ENCODE measurements at regions not wholly inside any gene's neighbourhood (a gene's known extent, or its start where the extent isn't known, plus 50 kb on each side); places are given as distances from the start of the nearest gene placed in this dataset.
"Not testable (repeated sequence)": the region's sequence is repeated elsewhere in the genome, so short reads cannot be mapped to it uniquely, and the experiment has no call there.

DNA sequence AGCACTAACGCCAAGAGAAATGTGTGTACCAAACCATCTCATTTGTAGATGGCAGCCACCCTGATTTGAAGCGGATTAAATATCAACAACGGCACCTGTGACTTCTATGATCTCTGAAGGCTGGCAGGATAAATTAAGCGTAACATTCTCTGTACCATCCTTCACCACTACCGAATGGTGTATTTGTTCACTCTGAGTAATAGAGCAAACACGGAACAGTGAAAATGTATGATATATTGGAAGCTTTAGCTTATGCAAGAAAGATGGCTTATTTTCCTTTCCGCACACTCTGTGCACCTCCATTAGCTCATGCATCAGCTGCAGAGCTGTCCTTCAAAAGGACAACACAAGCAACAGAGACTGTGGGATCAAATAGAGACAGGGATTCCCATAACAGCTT is 431.1 kb downstream of the PRELID2 start:
- in situ Hi-C loops (cut with MboI; ENCODE audit: low sequenced_read_pairs, unreplicated experiment) = no loop called here

DNA sequence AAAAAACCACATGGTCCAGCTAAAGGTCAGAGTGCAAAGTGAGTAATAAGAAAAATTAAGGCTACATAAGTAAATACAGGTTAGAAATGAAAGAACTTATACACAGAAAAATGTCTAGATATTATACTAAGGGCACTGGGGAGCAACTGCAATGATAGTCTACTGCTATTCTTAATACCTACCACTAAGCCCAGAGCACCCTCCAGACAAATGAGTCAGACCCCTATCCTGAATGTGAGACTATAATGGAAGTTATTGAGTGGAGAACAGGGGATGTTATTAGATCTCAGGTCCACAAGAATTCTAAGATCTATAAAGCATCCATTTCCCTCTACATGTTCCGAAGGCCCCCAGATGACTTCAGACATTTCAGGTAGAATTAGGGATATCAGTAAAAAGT is 438.3 kb downstream of the PRELID2 start:
- in situ Hi-C loops (cut with MboI; ENCODE audit: low sequenced_read_pairs, unreplicated experiment) = no loop called here
- DNase-seq (ENCODE audit: low spot score) = no peak
- TF ChIP-seq, protein P1, sequence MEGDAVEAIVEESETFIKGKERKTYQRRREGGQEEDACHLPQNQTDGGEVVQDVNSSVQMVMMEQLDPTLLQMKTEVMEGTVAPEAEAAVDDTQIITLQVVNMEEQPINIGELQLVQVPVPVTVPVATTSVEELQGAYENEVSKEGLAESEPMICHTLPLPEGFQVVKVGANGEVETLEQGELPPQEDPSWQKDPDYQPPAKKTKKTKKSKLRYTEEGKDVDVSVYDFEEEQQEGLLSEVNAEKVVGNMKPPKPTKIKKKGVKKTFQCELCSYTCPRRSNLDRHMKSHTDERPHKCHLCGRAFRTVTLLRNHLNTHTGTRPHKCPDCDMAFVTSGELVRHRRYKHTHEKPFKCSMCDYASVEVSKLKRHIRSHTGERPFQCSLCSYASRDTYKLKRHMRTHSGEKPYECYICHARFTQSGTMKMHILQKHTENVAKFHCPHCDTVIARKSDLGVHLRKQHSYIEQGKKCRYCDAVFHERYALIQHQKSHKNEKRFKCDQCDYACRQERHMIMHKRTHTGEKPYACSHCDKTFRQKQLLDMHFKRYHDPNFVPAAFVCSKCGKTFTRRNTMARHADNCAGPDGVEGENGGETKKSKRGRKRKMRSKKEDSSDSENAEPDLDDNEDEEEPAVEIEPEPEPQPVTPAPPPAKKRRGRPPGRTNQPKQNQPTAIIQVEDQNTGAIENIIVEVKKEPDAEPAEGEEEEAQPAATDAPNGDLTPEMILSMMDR (IDR thresholded peaks at IDR 0.05; ENCODE audit: borderline replicate concordance, control extremely low read depth, extremely low read depth, insufficient read depth, missing control alignments) = no peak

More for the DNA sequence above, 431.1 kb downstream of the PRELID2 start:
- TF ChIP-seq, protein P1 (IDR thresholded peaks at IDR 0.05; ENCODE audit: borderline replicate concordance, control extremely low read depth, extremely low read depth, insufficient read depth, missing control alignments) = no peak
- DNase-seq (ENCODE audit: low spot score) = no peak

DNA sequence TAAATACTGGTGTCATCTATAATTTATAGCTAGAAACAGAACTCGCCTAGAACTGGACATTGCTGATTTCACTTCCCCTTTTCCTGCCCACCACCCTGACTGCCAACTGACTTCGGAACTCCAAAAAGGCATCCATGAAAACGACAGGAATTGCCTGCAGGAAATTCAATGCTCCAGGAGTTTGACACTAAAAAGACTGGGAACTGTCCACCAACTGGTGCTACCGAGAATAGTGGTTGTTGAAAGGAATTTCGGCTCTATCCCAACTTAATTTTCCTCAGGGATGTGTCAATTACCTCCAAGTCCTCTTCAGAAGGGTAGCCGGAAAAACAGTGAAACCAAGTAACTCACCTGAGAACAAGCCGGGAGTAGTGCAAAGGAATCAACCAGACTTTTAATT is 440.0 kb downstream of the PRELID2 start:
- in situ Hi-C loops (cut with MboI; ENCODE audit: low sequenced_read_pairs, unreplicated experiment); DNase-seq (ENCODE audit: low spot score): not testable (repeated sequence)

DNA sequence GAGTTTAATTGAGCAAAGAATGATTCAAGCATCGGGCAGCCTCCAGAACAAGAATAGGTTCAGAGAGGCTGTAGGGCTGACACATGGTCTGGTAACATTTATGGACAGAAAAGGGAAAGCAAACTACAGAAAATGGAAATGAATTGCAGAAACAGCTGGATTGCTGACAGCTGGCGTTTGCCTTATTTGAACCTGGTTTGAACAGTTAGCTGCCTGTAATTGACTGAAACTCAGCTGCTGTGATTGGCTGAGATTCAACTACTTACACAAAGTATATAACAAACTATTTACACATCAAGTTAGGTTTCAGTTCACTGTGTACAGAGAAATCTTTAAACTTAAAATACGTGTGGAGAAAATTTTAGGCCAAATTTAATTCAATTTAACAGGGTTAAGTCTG is 441.7 kb downstream of the PRELID2 start:
- in situ Hi-C loops (cut with MboI; ENCODE audit: low sequenced_read_pairs, unreplicated experiment) = no loop called here
- TF ChIP-seq, protein P1 (IDR thresholded peaks at IDR 0.05; ENCODE audit: borderline replicate concordance, control extremely low read depth, extremely low read depth, insufficient read depth, missing control alignments) = no peak
- no peak for DNase-seq (ENCODE audit: low spot score)

DNA sequence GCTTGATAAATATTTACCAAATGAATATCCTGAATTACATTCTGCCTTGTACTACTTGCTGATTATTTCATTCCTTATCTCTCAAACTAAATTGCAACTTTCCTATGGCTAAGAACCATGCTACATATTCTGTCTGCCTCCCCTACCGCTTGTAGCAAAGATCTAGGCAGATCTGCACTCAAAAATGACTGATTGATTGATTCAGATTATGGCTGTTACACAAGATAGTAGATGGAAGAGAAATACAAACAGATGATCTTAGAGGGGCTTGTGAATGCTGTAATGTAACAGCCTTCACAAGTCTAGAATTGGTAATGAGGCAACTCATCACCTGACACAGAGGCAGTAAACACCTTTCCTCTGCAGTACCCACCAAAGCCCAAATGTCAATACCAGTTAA is 446.1 kb downstream of the PRELID2 start:
- DNase-seq (ENCODE audit: low spot score) = no peak
- in situ Hi-C loops (cut with MboI; ENCODE audit: low sequenced_read_pairs, unreplicated experiment) = no loop called here
- TF ChIP-seq, protein P1 (IDR thresholded peaks at IDR 0.05; ENCODE audit: borderline replicate concordance, control extremely low read depth, extremely low read depth, insufficient read depth, missing control alignments) = no peak

DNA sequence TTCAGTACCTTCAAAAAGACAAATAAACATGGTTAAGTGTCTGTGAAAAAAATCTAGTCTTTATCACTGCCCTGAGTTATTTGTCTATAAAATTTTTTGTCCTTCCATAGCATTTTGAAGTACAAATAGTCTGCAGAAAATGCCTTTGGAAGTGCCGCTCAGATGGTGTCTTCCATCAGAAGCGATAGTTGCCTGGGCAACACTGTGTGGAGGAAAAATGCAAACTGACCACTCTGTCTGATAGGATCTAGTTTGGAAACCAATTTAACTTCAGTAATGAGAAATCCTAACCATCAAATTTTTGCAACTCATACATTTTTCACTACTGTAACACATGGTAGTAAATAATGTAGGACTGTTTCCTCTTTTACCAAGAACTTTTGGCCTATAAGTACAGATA is 449.9 kb downstream of the PRELID2 start:
- in situ Hi-C loops (cut with MboI; ENCODE audit: low sequenced_read_pairs, unreplicated experiment) = no loop called here
- TF ChIP-seq, protein P1 (IDR thresholded peaks at IDR 0.05; ENCODE audit: borderline replicate concordance, control extremely low read depth, extremely low read depth, insufficient read depth, missing control alignments) = no peak
- DNase-seq (ENCODE audit: low spot score) = no peak

DNA sequence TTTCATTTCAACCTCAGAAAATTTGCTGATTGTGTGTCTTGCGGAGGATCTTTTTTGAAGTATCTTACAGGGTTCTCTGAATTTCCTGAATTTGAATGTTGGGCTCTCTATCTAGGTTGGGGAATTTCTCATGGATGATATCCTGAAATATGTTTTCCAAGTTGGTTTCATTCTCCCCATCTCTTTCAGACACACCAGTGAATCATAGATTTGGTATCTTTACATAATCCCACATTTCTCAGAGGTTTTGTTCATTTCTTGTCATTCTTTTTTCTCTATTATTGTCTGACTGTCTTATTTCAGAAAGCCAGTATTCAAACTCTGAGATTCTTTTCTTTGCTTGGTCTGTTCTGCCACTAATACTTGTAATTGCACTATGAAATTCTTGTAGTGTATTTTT is 456.9 kb downstream of the PRELID2 start:
- TF ChIP-seq, protein P1 (IDR thresholded peaks at IDR 0.05; ENCODE audit: borderline replicate concordance, control extremely low read depth, extremely low read depth, insufficient read depth, missing control alignments) = no peak
- no peak for DNase-seq (ENCODE audit: low spot score)
- in situ Hi-C loops (cut with MboI; ENCODE audit: low sequenced_read_pairs, unreplicated experiment) = no loop called here

All from GM13976 (cell line).